Progenitor cell of endocrine pancreas (in vitro differentiated cells): ENCODE measurements at regions not wholly inside any gene's neighbourhood (a gene's known extent, or its start where the extent isn't known, plus 50 kb on each side); places are given as distances from the start of the nearest gene placed in this dataset.

ENCODE experiments used
- DNase-seq: peaks from one replicate; pipeline ENCODE4 v3.0.0; 2021; ENCODE audit warnings: low spot score; ENCODE audit not compliant: unreplicated experiment
- H3K27ac Mint-ChIP-seq: 2 replicates; pipeline ENCODE4 v1.8.0; 2021; ENCODE audit warnings: mild to moderate bottlenecking, moderate library complexity, mixed read lengths
- H3K27me3 Mint-ChIP-seq: 2 replicates; pipeline ENCODE4 v1.8.0; 2021; ENCODE audit warnings: mixed read lengths
- H3K36me3 Mint-ChIP-seq: 2 replicates; pipeline ENCODE4 v1.8.0; 2022; ENCODE audit warnings: mixed read lengths; ENCODE audit not compliant: insufficient read depth
- H3K4me1 Mint-ChIP-seq: 2 replicates; pipeline ENCODE4 v1.8.0; 2021; ENCODE audit warnings: low read depth, mixed read lengths
- H3K4me3 Mint-ChIP-seq: 2 replicates; pipeline ENCODE4 v1.8.0; 2021; ENCODE audit warnings: low read depth, mild to moderate bottlenecking, moderate library complexity, mixed read lengths
- H3K9me3 Mint-ChIP-seq: 2 replicates; pipeline ENCODE4 v1.8.0; 2021; ENCODE audit warnings: low read depth, mixed read lengths
- TF ChIP-seq, protein P1 (sequence below): fragments of 200-600 bp; sonication (generic); IDR thresholded peaks from one replicate; pipeline ENCODE4 v1.5.0; 2021; ENCODE audit warnings: antibody characterized with exemption, mild to moderate bottlenecking; ENCODE audit not compliant: unreplicated experiment

DNA sequence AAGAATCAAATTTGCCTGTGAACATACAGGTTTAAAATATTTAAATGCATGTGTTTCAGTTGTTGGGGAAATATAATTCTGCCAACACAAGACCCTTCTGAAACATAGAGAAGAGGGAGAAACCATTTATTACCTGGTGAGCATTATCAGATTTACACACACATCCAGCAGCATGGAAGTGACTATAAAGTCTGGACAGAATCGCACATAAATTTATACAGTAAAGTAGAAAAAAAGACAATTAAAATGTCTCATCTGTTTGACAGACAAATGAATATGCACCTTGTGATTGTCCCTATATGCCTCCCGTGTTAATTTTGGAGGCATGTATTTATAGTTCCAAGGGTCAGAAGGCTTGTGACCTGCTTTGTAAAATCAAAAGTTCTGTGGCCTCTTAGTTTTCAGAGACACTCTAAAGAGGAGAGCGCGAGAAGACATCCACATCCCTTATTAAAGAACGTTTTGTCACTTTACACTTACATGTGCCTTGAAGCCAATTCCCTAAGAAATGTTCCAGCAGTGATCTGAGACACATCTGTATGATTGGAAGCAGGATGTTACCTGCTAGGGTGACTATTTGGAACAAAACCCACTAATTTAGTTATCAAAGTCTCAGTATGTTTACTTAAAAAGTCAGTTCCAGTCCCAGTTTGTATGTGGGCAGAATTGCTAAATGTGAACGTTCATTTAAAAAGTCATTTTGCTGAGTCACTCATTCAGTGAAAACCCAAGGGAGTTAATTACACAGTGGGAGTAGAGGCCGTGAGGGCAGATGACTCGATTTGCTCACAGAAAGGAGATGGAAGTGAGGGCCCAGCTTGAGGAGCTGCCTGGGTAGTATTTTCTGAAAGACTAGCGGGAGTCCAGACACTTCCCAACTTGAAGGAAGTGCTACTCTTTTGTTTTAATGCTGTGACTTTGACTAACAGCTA lies 527.6 kb upstream of the MEX3C start:
- no peaks in the 10 kb centered on the region for H3K36me3 Mint-ChIP-seq
- H3K27ac Mint-ChIP-seq, result no peak overlapping the region
- H3K27me3 Mint-ChIP-seq, result no peaks in the 10 kb centered on the region
- no peak for DNase-seq
- no peak overlapping the region for H3K4me3 Mint-ChIP-seq
- no peaks in the 10 kb centered on the region for H3K9me3 Mint-ChIP-seq
- no peaks in the 10 kb centered on the region for H3K4me1 Mint-ChIP-seq
- TF ChIP-seq, protein P1, sequence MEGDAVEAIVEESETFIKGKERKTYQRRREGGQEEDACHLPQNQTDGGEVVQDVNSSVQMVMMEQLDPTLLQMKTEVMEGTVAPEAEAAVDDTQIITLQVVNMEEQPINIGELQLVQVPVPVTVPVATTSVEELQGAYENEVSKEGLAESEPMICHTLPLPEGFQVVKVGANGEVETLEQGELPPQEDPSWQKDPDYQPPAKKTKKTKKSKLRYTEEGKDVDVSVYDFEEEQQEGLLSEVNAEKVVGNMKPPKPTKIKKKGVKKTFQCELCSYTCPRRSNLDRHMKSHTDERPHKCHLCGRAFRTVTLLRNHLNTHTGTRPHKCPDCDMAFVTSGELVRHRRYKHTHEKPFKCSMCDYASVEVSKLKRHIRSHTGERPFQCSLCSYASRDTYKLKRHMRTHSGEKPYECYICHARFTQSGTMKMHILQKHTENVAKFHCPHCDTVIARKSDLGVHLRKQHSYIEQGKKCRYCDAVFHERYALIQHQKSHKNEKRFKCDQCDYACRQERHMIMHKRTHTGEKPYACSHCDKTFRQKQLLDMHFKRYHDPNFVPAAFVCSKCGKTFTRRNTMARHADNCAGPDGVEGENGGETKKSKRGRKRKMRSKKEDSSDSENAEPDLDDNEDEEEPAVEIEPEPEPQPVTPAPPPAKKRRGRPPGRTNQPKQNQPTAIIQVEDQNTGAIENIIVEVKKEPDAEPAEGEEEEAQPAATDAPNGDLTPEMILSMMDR, result no peak

DNA sequence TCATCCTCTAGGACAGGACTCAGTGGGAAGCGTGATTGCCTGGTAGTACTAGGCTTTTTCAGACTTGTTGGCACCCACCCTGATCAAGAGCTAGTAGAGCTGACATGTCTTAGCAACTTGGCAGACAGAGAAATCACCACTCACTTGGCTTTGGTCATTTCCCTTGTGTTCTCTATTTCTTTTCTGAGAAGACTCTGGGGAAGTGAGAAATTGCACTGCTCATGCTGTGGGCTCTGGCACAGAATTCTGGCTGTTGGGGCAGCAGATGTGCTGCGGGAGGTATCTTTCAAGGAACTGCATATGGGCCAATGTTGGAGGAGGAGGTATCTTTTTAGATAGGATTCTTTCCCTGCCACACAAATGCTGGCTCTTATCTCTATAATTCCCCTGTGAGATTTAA lies 529.1 kb upstream of the MEX3C start:
- H3K36me3 Mint-ChIP-seq, result no peaks in the 10 kb centered on the region
- no peak for DNase-seq
- no peaks in the 10 kb centered on the region for H3K4me1 Mint-ChIP-seq
- TF ChIP-seq, protein P1, result no peak
- H3K4me3 Mint-ChIP-seq, result no peak overlapping the region
- H3K9me3 Mint-ChIP-seq, result no peaks in the 10 kb centered on the region
- no peaks in the 10 kb centered on the region for H3K27me3 Mint-ChIP-seq
- H3K27ac Mint-ChIP-seq, result no peak overlapping the region

DNA sequence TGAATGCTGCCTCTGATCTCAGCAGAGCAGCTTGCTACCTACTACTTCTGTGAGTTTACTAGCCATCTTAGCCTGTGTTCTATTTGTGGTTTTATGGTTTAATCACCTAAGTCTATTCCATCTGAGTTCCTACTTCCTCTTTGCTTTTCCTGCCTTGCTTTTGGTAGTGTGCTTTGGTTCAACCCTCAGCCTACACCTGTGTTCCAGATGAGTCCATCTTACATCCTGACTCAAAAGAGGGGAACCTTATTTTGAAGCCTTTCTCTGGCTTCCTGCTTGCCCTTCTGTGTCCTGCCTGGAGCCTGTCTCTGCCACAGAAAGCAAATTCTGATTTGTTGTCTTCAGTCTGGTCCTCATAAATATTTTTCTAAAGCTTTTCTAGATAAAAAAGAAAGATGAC lies 530.3 kb upstream of the MEX3C start:
- H3K36me3 Mint-ChIP-seq, result no peaks in the 10 kb centered on the region
- TF ChIP-seq, protein P1, result no peak
- H3K27ac Mint-ChIP-seq, result no peak overlapping the region
- H3K4me3 Mint-ChIP-seq, result no peak overlapping the region
- no peaks in the 10 kb centered on the region for H3K4me1 Mint-ChIP-seq
- DNase-seq, result no peak
- H3K27me3 Mint-ChIP-seq, result no peaks in the 10 kb centered on the region
- H3K9me3 Mint-ChIP-seq, result no peaks in the 10 kb centered on the region

DNA sequence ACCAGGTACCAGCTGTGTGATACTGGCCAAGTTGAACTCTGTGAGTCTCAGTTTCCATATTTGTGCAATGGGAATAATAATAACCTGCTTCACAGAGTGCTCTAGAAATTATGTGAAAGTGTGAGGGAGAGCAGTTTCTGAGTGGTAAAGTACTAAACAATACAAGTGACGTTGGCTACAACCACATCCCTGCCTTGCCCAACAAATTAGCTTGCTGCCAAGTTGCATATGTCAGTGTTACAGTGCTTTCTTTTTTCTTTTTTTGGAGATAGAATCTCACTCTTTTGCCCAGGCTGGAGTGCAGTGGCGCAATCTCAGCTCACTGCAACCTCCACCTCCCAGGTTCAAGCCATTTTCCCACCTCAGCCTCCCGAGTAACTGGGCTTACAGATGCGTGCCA lies 533.6 kb upstream of the MEX3C start:
- TF ChIP-seq, protein P1, result no peak
- Mint-ChIP-seq H3K27ac (no peak overlapping the region), H3K4me1 (no peaks in the 10 kb centered on the region), H3K4me3 (no peak overlapping the region), H3K36me3 (no peaks in the 10 kb centered on the region), H3K9me3 (no peaks in the 10 kb centered on the region), H3K27me3 (no peaks in the 10 kb centered on the region)
- no peak for DNase-seq

DNA sequence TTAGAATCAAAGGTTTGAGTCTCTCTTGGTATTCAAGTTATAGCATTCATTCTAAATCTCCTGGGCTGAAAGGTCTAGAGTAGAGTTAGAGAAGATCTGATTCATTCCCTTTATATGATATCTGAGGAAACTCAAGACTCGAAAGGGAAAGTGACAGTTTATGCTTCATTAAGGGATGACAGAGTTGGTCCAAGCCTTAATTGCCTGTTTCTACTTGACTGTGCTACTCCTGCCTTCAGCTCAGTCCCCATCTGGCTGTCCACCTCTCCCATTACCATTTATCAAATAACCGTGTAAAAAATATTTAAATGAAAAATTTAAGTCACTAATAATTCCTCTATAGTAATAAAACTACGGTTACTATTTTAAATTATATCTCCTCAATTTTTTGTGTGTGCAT lies 537.1 kb upstream of the MEX3C start:
- no peaks in the 10 kb centered on the region for H3K36me3 Mint-ChIP-seq
- TF ChIP-seq, protein P1, result no peak
- H3K4me3 Mint-ChIP-seq, result no peak overlapping the region
- no peaks in the 10 kb centered on the region for H3K27me3 Mint-ChIP-seq
- H3K27ac Mint-ChIP-seq, result no peak overlapping the region
- peaks cover 3% of the 10 kb centered on the region for H3K9me3 Mint-ChIP-seq
- DNase-seq, result no peak
- H3K4me1 Mint-ChIP-seq, result no peaks in the 10 kb centered on the region
